ENCODE measurements at regions not wholly inside any gene's neighbourhood (a gene's known extent, or its start where the extent isn't known, plus 50 kb on each side); places are given as distances from the start of the nearest gene placed in this dataset.
"Not testable (repeated sequence)": the region's sequence is repeated elsewhere in the genome, so short reads cannot be mapped to it uniquely, and the experiment has no call there.

DNA sequence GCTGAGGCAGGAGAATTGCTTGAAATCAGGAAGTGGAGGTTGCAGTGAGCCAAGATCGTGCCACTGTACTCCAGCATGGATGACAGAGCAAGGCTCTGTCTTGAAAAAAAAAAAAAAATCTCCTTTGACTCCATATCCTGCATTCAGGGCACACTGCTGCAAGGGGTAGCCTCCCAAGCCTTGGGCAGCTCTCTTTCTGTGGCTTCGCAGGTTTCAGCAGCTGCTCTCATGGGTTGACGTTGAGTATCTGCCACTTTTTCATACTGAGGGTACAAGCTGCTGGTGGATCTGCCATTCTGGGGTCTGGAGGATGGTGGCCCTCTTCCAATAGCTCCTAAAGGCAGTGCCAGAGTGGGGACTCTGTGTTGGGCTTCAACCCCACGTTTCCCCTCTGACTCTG is 2198.1 kb upstream of the WWC1 start:
- Histone ChIP-seq H3K4me1 (ENCODE audit: control insufficient read depth, insufficient read depth, low read length) (peaks cover 7% of the 10 kb centered on the region), H3K36me3 (ENCODE audit: control insufficient read depth, insufficient read depth, low read length) (no peaks in the 10 kb centered on the region), H3K9me3 (ENCODE audit: control insufficient read depth, insufficient read depth, low read depth, low read length) (peaks cover 14% of the 10 kb centered on the region), H3K27ac (ENCODE audit: low read depth, low read length) (no peak overlapping the region), H3K9ac (ENCODE audit: low read length) (no peak overlapping the region), H3K27me3 (ENCODE audit: control insufficient read depth, insufficient read depth, low read length) (no peaks in the 10 kb centered on the region), H3K4me3 (ENCODE audit: low read depth, low read length) (no peak overlapping the region)

DNA sequence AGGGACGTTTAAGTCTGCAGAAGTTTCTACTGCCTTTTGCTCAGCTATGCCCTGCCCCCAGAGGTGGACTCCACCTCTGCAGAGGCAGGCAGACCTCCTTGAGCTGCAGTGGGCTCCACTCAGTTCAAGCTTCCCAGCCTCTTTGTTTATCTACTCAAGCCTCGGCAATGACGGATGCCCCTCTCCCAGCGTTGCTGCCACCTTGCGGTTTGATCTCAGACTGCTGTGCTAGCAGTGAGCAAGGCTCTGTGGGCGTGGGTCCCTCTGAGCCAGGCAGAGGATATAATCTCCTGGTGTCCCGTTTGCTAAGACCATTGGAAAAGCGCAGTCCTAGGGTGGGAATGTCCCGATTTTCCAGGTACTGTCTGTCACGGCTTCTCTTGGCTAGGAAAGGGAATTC is 2188.5 kb upstream of the WWC1 start:
- Histone ChIP-seq H3K36me3 (ENCODE audit: control insufficient read depth, insufficient read depth, low read length) (no peaks in the 10 kb centered on the region), H3K4me3 (ENCODE audit: low read depth, low read length) (no peak overlapping the region), H3K27ac (ENCODE audit: low read depth, low read length) (no peak overlapping the region), H3K9me3 (ENCODE audit: control insufficient read depth, insufficient read depth, low read depth, low read length) (peaks cover 18% of the 10 kb centered on the region), H3K27me3 (ENCODE audit: control insufficient read depth, insufficient read depth, low read length) (no peaks in the 10 kb centered on the region), H3K4me1 (ENCODE audit: control insufficient read depth, insufficient read depth, low read length) (no peaks in the 10 kb centered on the region), H3K9ac (ENCODE audit: low read length) (no peak overlapping the region)

DNA sequence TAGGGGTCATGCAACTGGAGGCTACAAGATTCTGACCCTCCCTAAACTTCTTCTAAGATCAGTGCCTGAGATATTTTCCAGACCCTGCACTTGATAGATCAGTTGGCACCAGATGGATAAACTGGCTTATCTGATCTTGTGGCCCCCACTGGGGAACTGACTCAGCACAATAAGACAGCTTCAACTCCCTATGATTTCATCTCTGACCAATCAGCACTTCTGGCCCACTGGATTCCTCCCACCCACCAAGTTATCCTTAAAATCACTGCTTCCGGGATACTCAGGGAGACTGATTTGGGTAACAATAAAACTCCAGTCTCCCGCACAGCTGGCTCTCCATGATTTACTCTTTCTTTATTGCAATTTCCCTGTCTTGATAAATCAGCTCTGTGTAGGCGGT is 2180.4 kb upstream of the WWC1 start:
- Histone ChIP-seq H3K9me3 (ENCODE audit: control insufficient read depth, insufficient read depth, low read depth, low read length) (no peaks in the 10 kb centered on the region), H3K36me3 (ENCODE audit: control insufficient read depth, insufficient read depth, low read length) (no peaks in the 10 kb centered on the region), H3K9ac (ENCODE audit: low read length) (no peak overlapping the region), H3K4me3 (ENCODE audit: low read depth, low read length) (no peak overlapping the region), H3K27me3 (ENCODE audit: control insufficient read depth, insufficient read depth, low read length) (no peaks in the 10 kb centered on the region), H3K4me1 (ENCODE audit: control insufficient read depth, insufficient read depth, low read length) (peaks cover 4% of the 10 kb centered on the region; the same call in 1 of the 2 replicates), H3K27ac (ENCODE audit: low read depth, low read length) (no peak overlapping the region)

DNA sequence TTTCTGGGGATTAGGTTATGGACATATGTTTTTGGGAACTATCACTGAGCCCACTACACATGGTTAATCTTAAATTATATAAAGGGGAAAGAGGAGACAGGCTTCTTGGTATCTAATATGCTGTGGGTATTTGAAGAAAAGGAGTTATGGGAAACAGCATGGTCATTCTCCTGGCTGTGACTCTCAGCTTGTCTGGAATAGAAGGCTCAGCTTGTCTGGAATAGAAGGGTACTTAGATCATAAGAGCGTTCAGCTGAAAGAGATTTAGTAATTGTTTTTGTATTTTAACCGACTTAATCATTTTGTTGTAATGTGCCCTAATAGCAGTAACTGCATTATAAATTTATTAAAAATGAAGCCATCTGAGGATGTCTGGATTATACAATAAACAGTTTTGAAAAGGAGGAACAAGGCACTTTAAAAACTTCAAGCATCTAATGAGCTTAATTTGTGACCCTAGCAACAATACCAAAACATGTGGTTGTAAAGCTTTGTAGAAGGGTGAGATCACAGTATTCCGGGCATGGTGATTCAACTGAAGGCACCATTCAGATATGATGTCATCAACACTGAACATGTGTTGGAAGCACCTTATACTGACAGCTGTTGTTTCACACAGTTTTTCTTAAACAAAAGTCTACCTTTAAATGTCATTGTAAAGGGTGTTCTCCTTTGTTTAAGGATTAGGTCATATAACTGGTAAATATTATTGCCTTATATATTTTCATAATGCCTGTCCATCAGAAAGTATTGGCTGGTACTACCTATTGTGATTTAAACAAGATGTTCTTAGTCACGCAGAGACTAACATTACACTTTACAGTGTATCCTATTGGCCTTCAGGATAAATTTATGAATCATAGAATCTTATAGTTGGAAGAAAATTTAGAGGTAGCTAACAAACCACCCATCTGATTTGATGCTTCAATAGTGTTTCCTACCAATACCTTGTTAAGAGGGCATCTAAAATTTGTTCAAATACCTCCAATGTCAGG is 2174.1 kb upstream of the WWC1 start:
- Histone ChIP-seq H3K27me3 (ENCODE audit: control insufficient read depth, insufficient read depth, low read length) (no peaks in the 10 kb centered on the region), H3K36me3 (ENCODE audit: control insufficient read depth, insufficient read depth, low read length) (no peaks in the 10 kb centered on the region), H3K9ac (ENCODE audit: low read length) (no peak overlapping the region), H3K27ac (ENCODE audit: low read depth, low read length) (no peak overlapping the region), H3K9me3 (ENCODE audit: control insufficient read depth, insufficient read depth, low read depth, low read length) (no peaks in the 10 kb centered on the region), H3K4me3 (ENCODE audit: low read depth, low read length) (no peak overlapping the region), H3K4me1 (ENCODE audit: control insufficient read depth, insufficient read depth, low read length) (no peaks in the 10 kb centered on the region)

DNA sequence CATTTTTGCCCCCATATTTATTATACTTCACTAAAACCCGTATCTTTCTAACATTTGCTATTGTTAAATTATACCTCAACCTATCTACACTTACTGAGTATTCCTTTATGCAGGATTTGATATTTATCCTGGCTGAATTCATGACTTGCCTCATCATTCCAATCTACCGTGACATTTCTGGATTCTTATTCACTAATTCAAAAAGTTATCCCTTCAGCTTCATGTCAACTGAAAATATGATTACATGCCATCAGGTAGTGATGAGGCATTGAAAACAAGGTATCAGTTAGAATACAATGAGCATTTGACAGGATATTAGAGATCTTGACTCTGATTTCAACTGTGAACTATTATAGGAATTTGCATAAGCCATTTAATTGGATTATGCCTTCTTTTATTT is 2171.9 kb upstream of the WWC1 start:
- Histone ChIP-seq H3K4me1 (ENCODE audit: control insufficient read depth, insufficient read depth, low read length) (no peaks in the 10 kb centered on the region), H3K4me3 (ENCODE audit: low read depth, low read length) (no peak overlapping the region), H3K36me3 (ENCODE audit: control insufficient read depth, insufficient read depth, low read length) (no peaks in the 10 kb centered on the region), H3K9me3 (ENCODE audit: control insufficient read depth, insufficient read depth, low read depth, low read length) (no peaks in the 10 kb centered on the region), H3K27ac (ENCODE audit: low read depth, low read length) (no peak overlapping the region), H3K27me3 (ENCODE audit: control insufficient read depth, insufficient read depth, low read length) (no peaks in the 10 kb centered on the region), H3K9ac (ENCODE audit: low read length) (no peak overlapping the region)

DNA sequence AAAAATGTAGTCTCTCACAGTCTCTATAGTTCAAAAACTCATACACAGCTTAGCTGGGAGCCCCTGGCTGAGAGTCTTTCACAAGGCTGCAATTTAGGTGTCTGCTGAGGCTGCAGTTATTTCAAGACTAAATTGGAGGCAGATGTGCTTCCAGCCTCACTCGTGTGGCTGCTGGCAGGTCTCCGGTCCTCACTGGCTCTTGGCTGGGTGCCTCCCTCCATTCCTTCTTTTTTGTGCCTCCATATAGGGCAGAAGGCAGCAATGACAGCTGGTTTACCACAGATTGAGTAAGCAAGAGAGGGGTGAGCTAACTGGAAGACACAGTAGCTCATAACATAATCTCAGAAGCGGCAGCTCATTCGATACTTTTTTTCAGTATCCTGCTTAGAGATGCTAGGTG is 2167.7 kb upstream of the WWC1 start:
- H3K4me1 ChIP-seq (ENCODE audit: control insufficient read depth, insufficient read depth, low read length), result no peaks in the 10 kb centered on the region
- H3K36me3 ChIP-seq (ENCODE audit: control insufficient read depth, insufficient read depth, low read length), result no peaks in the 10 kb centered on the region
- no peak overlapping the region for H3K4me3 ChIP-seq (ENCODE audit: low read depth, low read length)
- no peak overlapping the region for H3K9ac ChIP-seq (ENCODE audit: low read length)
- H3K27ac ChIP-seq (ENCODE audit: low read depth, low read length), result no peak overlapping the region
- peaks cover 8% of the 10 kb centered on the region; the same call in 1 of the 2 replicates for H3K9me3 ChIP-seq (ENCODE audit: control insufficient read depth, insufficient read depth, low read depth, low read length)
- no peaks in the 10 kb centered on the region for H3K27me3 ChIP-seq (ENCODE audit: control insufficient read depth, insufficient read depth, low read length)

- Histone ChIP-seq H3K27ac (ENCODE audit: low read depth, low read length) (no peak overlapping the region), H3K9me3 (ENCODE audit: control insufficient read depth, insufficient read depth, low read depth, low read length) (peaks cover 11% of the 10 kb centered on the region), H3K27me3 (ENCODE audit: control insufficient read depth, insufficient read depth, low read length) (no peaks in the 10 kb centered on the region), H3K4me3 (ENCODE audit: low read depth, low read length) (no peak overlapping the region), H3K4me1 (ENCODE audit: control insufficient read depth, insufficient read depth, low read length) (no peaks in the 10 kb centered on the region), H3K36me3 (ENCODE audit: control insufficient read depth, insufficient read depth, low read length) (no peaks in the 10 kb centered on the region), H3K9ac (ENCODE audit: low read length) (no peak overlapping the region)
Measured at GRCh38 chr5:166127766-166128570, 2163.5 kb upstream of the WWC1 start.

GRCh38 chr5:166145107-166145506 is 2146.3 kb upstream of the WWC1 start:
- H3K4me3 ChIP-seq (ENCODE audit: low read depth, low read length); H3K27ac ChIP-seq (ENCODE audit: low read depth, low read length); H3K9me3 ChIP-seq (ENCODE audit: control insufficient read depth, insufficient read depth, low read depth, low read length); H3K36me3 ChIP-seq (ENCODE audit: control insufficient read depth, insufficient read depth, low read length); H3K9ac ChIP-seq (ENCODE audit: low read length); H3K4me1 ChIP-seq (ENCODE audit: control insufficient read depth, insufficient read depth, low read length); H3K27me3 ChIP-seq (ENCODE audit: control insufficient read depth, insufficient read depth, low read length): not testable (repeated sequence)

GRCh38 chr5:166163996-166164610 is 2127.3 kb upstream of the WWC1 start:
- no peaks in the 10 kb centered on the region for H3K27me3 ChIP-seq (ENCODE audit: control insufficient read depth, insufficient read depth, low read length)
- no peaks in the 10 kb centered on the region; the same call in 1 of the 2 replicates for H3K4me1 ChIP-seq (ENCODE audit: control insufficient read depth, insufficient read depth, low read length)
- H3K4me3 ChIP-seq (ENCODE audit: low read depth, low read length), result no peak overlapping the region
- no peaks in the 10 kb centered on the region for H3K9me3 ChIP-seq (ENCODE audit: control insufficient read depth, insufficient read depth, low read depth, low read length)
- H3K27ac ChIP-seq (ENCODE audit: low read depth, low read length), result no peak overlapping the region
- no peak overlapping the region for H3K9ac ChIP-seq (ENCODE audit: low read length)
- H3K36me3 ChIP-seq (ENCODE audit: control insufficient read depth, insufficient read depth, low read length), result no peaks in the 10 kb centered on the region

GRCh38 chr5:166165596-166165995 is 2125.8 kb upstream of the WWC1 start:
- Histone ChIP-seq H3K27ac (ENCODE audit: low read depth, low read length) (no peak overlapping the region), H3K27me3 (ENCODE audit: control insufficient read depth, insufficient read depth, low read length) (no peaks in the 10 kb centered on the region), H3K36me3 (ENCODE audit: control insufficient read depth, insufficient read depth, low read length) (no peaks in the 10 kb centered on the region), H3K4me1 (ENCODE audit: control insufficient read depth, insufficient read depth, low read length) (no peaks in the 10 kb centered on the region; the same call in 1 of the 2 replicates), H3K9me3 (ENCODE audit: control insufficient read depth, insufficient read depth, low read depth, low read length) (no peaks in the 10 kb centered on the region), H3K4me3 (ENCODE audit: low read depth, low read length) (no peak overlapping the region), H3K9ac (ENCODE audit: low read length) (no peak overlapping the region)
